ENCODE measurements at regions not wholly inside any gene's neighbourhood (a gene's known extent, or its start where the extent isn't known, plus 50 kb on each side); places are given as distances from the start of the nearest gene placed in this dataset.
"Not testable (repeated sequence)": the region's sequence is repeated elsewhere in the genome, so short reads cannot be mapped to it uniquely, and the experiment has no call there.

DNA sequence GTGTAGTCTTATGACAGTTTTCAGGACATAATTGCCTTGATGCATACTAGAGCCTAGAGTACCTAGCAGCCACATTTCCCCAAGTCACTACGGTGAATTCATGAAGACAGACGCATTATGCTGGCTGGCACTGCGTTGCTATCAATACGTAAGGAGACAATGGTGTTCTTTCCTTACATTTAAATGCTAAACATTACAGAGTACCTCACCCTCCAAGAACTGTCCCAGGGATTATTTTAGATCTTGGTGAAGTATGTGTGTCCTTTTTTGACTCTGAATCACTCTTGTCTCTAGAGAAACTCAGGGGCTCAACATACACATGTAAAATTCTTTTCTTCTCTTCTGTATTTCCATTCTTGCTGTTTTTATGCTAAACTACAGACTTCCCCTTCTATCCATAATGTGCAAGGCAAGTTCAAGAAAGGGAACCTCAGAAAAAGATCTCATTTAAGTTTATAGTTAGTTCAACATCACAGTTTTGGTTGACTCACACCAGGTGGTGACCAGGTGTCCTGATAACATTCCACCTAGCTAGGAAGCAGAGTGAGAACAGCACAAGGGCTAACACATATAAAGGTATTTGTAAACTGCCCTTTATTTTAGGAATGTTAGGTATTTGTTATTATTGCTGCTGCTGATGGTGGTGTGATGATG lies 212.4 kb upstream of the HNRNPA3 start:
- DNase-seq = no peak

DNA sequence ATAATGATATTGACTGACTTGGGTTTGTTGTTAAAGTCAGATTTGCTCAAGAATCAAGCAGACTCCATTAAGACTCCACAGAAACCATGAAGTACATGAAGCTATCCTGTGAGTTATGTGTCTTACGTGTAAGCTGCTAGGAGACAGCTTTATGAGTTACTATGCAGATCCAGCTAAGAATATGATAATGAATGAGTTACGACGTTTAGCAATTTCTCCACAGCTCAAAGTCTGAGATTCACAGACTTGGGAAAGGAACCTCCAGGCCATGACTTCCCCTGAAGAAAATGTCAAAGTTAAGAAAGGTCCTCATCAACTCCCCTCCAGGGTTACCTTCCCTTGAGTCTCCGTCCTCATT lies 211.9 kb upstream of the HNRNPA3 start:
- DNase-seq = no peak

DNA sequence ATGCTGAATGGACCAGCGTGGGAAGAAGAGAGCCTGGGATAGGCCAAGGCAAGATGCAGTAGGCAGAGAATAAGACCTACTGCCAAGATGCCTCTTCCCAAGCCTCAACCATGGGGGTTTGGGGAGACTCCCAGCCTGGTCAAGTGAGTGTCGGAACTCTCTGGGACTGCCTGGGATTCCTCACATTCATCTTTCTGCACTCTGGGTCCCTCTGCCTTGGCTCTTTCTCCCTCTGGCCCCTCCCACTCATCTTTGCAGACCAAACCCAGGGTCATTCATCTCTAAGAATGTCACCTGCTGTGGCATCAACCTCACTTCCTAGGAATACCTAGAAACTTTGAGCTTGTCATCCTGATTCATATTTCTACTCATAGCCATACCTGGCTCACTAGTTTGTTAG lies 211.3 kb upstream of the HNRNPA3 start:
- no peak for DNase-seq

DNA sequence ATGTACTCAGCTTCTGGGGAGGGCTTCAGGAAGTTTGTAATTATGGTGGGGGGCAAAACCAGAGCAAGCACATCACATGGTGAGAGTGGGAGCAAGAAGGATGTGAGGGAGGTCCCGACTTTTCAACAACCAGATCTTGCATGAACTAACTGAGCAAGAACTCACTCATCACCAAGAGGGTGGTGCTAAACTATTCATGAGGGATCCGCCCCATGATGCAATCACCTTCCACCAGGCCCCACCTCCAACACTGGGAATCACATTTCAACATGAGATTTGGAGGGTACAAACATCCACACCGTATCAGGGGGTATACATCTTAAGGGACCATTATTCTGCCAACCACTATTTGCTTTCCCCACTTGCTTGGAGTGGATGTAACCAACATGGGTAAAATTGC lies 209.6 kb upstream of the HNRNPA3 start:
- no peak for DNase-seq

DNA sequence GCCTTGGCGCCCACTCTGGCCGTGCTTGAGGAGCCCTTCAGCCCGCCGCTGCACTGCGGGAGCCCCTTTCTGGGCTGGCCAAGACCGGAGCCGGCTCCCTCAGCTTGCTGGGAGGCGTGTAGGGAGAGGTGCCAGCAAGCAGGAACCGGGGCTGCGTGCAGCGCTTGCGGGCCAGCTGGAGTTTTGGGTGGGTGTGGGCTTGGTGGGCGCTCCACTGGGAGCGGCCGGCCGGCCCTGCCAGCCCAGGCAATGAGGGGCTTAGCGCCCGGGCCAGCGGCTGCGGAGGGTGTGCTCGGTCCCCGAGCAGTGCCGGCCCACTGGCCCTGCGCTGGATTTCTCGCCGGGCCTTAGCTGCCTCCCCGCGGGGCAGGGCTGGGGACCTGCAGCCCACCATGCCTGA lies 204.9 kb upstream of the HNRNPA3 start:
- not testable (repeated sequence) for DNase-seq

- DNase-seq = not testable (repeated sequence)
Measured at GRCh38 chr2:177008662-177009061, 203.9 kb upstream of the HNRNPA3 start.

DNA sequence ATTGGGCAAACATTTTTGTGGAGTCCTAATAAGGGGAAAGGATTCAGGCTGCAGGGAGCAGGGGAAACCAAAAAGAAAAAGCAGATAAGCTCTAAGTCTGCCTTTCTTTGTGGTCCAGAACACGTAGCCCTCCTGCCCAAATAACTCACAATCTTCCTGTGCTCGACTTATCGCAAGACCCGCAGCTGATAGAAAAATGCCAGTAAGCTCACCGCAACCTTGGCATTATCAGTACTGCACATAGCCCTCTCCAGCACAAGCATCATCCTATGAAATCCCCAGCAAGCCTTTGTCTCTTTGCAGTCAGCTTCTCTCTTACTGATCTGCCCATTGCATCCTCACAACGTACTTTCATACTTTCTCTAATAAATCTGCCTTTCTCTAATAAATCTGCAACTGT lies 202.4 kb upstream of the HNRNPA3 start:
- DNase-seq = no peak

DNA sequence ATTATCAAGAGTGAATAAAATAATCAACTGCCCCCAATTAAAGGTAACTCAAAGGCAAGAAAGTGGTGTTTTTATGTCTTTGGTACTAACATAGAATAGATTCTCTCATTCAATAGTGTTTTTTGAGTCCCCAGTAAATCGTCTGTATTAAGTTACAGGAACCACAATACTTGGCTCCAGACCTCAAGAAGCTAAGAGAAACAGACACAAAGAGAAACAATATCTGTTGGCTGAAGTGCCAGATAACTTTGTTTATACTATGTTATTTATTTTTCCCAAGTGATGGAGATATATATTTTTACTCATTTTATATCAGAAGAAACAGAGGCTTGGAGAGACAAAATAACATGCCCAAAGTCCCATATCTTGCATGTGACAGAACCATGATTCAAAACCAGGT lies 201.7 kb upstream of the HNRNPA3 start:
- no peak for DNase-seq

GRCh38 chr2:177014946-177015345 lies 197.6 kb upstream of the HNRNPA3 start:
- no peak for DNase-seq

DNA sequence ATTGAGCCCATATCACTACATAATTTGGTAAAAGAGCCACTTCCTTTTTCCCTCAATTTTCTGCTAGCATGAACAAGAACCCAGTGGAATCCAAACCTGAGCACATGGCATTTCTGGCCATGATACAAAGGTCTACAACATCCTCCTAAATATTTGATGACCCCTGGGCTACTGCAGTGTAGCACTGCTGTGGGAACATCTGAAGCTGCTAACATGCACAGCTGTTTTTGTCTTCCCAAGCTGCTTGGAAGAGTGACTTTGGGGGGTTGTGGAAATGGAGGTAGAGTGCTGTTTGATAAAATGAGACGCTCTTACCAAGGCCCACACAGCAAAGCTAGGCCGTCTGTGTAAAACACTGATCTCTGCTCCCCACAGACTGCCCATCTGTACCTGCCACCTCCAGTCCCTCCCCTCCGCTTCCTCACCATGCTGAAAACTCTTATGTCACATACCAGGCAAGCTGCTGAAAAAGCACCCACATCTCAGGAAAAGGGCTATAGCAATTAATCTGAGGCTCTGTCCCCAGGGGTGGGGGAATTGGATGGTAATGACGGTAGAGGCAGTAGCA lies 197.2 kb upstream of the HNRNPA3 start:
- DNase-seq = no peak

DNA sequence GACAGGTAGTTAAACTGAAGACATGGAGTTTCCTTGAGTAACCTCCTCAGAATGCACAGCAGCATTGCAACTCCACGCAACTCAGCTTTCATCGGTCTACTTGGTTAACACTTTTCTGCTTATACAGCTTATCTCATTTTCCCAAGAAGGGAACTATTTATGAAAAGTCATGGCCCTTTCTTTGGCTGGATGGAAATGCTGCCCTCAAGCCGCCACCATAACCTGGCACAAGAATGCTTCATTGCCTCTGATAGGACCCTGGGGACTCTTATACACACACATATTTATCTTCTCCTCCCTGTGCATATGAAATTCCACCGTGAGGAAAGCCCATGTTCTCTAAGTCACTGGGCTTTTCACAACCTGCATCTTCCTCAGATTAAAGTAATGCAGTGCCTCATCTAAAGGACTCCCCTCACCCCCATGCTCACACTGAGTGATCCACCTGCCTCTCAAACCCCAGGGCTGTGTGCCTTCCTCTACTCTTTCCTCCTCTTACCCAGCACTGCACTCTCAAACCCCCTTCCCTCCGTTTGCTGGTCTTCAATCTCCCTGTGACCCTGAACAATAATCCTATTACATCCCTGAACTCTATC lies 192.0 kb upstream of the HNRNPA3 start:
- DNase-seq = no peak

GRCh38 chr2:177021706-177022343 lies 190.8 kb upstream of the HNRNPA3 start:
- no peak for DNase-seq

DNA sequence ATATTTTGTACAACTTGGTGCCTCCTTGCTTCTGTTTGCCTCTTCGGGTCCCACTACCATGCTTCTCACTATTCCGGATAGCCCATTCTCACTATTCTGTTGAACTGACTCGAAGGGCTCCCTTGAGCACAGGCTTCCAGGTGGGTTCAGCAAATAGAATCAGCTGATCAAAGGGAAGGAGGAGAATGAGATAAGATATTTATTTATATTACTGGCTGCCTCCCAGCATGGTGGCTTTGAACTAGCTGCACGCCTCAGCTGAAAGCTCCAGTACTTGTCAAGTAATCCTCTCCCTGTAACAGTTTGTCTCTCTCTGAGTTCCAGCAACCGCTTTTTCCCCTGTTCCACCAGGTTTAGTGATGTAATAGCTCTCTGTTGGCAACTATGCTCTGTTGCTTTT lies 187.8 kb upstream of the HNRNPA3 start:
- no peak for DNase-seq

GRCh38 chr2:177026253-177026652 lies 186.3 kb upstream of the HNRNPA3 start:
- DNase-seq = no peak

- no peak for DNase-seq
Measured at GRCh38 chr2:177026956-177027355, 185.6 kb upstream of the HNRNPA3 start.

GRCh38 chr2:177028296-177028695 lies 184.3 kb upstream of the HNRNPA3 start:
- DNase-seq = no peak

GRCh38 chr2:177029075-177029474 lies 183.5 kb upstream of the HNRNPA3 start:
- no peak for DNase-seq

DNA sequence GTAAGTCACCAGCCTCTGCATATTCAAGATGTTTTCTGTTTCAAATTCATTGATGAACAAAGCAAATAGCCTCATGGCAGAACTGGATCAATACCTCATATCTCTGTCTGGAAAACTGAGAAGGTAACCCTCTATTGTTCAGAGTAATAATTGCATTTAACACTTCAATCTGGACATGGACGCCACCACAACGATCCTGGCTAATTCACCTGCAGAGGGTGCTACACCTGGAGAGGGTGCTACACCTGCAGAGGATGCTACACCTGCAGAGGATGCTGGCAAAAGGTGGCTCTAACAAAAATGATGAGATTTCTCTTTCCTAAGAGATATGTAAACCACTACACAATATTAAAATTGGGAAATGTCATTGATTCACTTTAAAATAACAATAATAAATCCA lies 183.1 kb upstream of the HNRNPA3 start:
- no peak for DNase-seq

DNA sequence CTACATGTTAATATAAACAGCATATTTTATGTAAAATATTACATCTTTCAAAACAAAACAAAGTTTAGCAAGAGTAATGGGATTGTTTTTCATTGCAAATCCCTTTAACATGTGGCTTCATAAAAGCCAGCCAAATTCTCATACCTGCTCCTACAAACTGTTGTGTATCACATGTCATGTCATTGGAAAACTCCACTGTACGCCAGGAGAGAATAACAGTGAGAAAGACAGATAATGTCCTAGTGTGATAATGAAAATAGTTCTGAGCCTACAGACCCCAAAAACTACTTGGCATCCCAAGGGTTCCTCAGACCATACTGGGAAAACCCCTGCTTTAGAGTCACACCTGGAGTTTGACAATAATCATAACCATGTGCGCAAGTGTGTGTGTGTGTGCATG lies 182.7 kb upstream of the HNRNPA3 start:
- no peak for DNase-seq

GRCh38 chr2:177030451-177031105 lies 182.0 kb upstream of the HNRNPA3 start:
- DNase-seq = no peak

- no peak for DNase-seq
Measured at GRCh38 chr2:177031438-177032180, 181.0 kb upstream of the HNRNPA3 start.

DNA sequence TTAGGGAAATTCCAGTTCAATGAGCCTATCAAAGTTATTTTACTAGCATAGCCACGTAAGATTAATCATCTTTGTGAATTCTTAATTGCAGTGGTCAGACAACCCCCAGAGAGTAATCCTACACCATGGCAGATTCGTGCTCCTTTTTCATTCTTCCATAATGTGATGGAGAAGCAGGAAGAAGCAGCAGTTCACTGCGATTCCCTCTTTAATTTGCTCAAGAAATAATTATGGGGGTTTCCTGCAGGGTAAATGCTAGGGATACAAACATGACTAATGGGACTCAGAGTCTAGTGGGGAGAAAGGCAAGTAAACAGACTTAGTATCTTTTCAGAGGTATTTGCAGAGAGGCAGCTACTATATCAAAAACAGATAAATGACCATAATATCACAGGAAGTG lies 175.8 kb upstream of the HNRNPA3 start:
- no peak for DNase-seq

- DNase-seq = no peak
Measured at GRCh38 chr2:177037569-177037968, 175.0 kb upstream of the HNRNPA3 start.

Measured in CD4-positive, alpha-beta T cell treated with Interleukin-15 for 1 hour (primary cell).